H1 (cell line): ENCODE measurements at regions not wholly inside any gene's neighbourhood (a gene's known extent, or its start where the extent isn't known, plus 50 kb on each side); places are given as distances from the start of the nearest gene placed in this dataset.

Experiments used
- CTCF ChIA-PET: fragments of 300-600 bp; sonication (Branson Sonifier 250); formaldehyde crosslinking; loops from one replicate; lab custom pipeline; 2021; ENCODE audit not compliant: partially characterized antibody; lab: Charles Lee
- POLR2A ChIA-PET: fragments of 300-600 bp; sonication (Branson Sonifier 250); formaldehyde crosslinking; loops from one replicate; lab custom pipeline; 2021; ENCODE audit warnings: inconsistent platforms; ENCODE audit not compliant: partially characterized antibody; lab: Charles Lee
- DNase-seq, 2 experiments: peaks; one replicate each; pipeline versions ENCODE4 v3.0.0 to v3.0.0-alpha.2; 2010 to 2022; ENCODE audit warnings: low spot score in 2 of 2, low read depth in 1 of 2, mixed read lengths in 1 of 2
- FAIRE-seq: peaks from 2 replicates; lab custom pipeline; 2011; peaks lifted over from hg19 to GRCh38; lab: Jason Lieb, UNC
- H2AFZ ChIP-seq: 2 replicates; pipeline ENCODE4 v1.8.1; 2012; ENCODE audit warnings: low read length, inconsistent platforms
- H2AK5ac ChIP-seq: 2 replicates; pipeline ENCODE4 v1.6.1; 2013; ENCODE audit warnings: low read depth, low read length
- H2BK120ac ChIP-seq: replicated peaks from 2 replicates; pipeline ENCODE3; 2013; ENCODE audit warnings: low read depth, low read length, inconsistent platforms
- H2BK12ac ChIP-seq: 2 replicates; pipeline ENCODE4 v1.6.1; 2013; ENCODE audit warnings: low read depth, low read length
- H2BK15ac ChIP-seq: 2 replicates; pipeline ENCODE4 v1.6.1; 2013; ENCODE audit warnings: low read length
- H2BK20ac ChIP-seq: 2 replicates; pipeline ENCODE4 v1.6.1; 2013; ENCODE audit warnings: low read length
- H2BK5ac ChIP-seq: 2 replicates; pipeline ENCODE4 v1.6.1; 2013; ENCODE audit warnings: low read depth, low read length
- H3K14ac ChIP-seq: 2 replicates; pipeline ENCODE4 v1.6.1; 2013; ENCODE audit warnings: inconsistent platforms; ENCODE audit not compliant: insufficient read length
- H3K18ac ChIP-seq: 2 replicates; pipeline ENCODE4 v1.6.1; 2013; ENCODE audit warnings: low read length; ENCODE audit errors: extremely low read depth
- H3K23ac ChIP-seq: 2 replicates; pipeline ENCODE4 v1.6.1; 2013; ENCODE audit warnings: inconsistent platforms; ENCODE audit not compliant: insufficient read length
- H3K23me2 ChIP-seq: 2 replicates; pipeline ENCODE4 v1.6.1; 2013; ENCODE audit warnings: low read depth, low read length
- H3K27ac ChIP-seq: 2 replicates; pipeline ENCODE4 v1.6.1; 2011; ENCODE audit warnings: low read depth, low read length, inconsistent platforms
- H3K27me3 ChIP-seq, 4 experiments: replicated peaks in 1 of 4; 1 replicate in 1 of 4; 2 replicates in 3 of 4; pipeline versions ENCODE4 v1.6.1 to v1.8.1; 2011 to 2013; ENCODE audit warnings: low read length in 3 of 4, mild to moderate bottlenecking in 3 of 4, inconsistent platforms in 2 of 4, mixed read lengths in 2 of 4, moderate library complexity in 1 of 4; ENCODE audit not compliant: control insufficient read depth in 3 of 4, insufficient read depth in 3 of 4; ENCODE audit errors: extremely low read depth in 1 of 4
- H3K36me3 ChIP-seq, 4 experiments: 2 replicates each; pipeline versions ENCODE4 v1.6.1 to v1.8.1; 2011 to 2013; ENCODE audit warnings: mild to moderate bottlenecking in 4 of 4, low read length in 3 of 4, moderate library complexity in 2 of 4, control low read depth in 1 of 4, inconsistent platforms in 1 of 4; ENCODE audit not compliant: insufficient read depth in 4 of 4, control insufficient read depth in 2 of 4
- H3K4ac ChIP-seq: replicated peaks from 2 replicates; pipeline ENCODE3; 2013; ENCODE audit warnings: low read length, low read depth, mixed read lengths, inconsistent platforms; ENCODE audit not compliant: insufficient read length
- H3K4me1 ChIP-seq, 4 experiments: replicated peaks in 1 of 4; 1 replicate in 1 of 4; 2 replicates in 3 of 4; pipeline versions ENCODE4 v1.6.1 to v1.8.1; 2011 to 2013; ENCODE audit warnings: low read length in 3 of 4, inconsistent platforms in 2 of 4, mixed read lengths in 1 of 4; ENCODE audit not compliant: insufficient read depth in 4 of 4, control insufficient read depth in 3 of 4
- H3K4me2 ChIP-seq, 2 experiments: 2 replicates each; pipeline versions ENCODE4 v1.6.1 to v1.8.1; 2011 to 2013; ENCODE audit warnings: low read depth in 2 of 2, low read length in 2 of 2, control low read depth in 1 of 2, inconsistent platforms in 1 of 2, mild to moderate bottlenecking in 1 of 2; ENCODE audit not compliant: insufficient read depth in 1 of 2
- H3K4me3 ChIP-seq, 4 experiments: fragments of 200-600, 300-600 bp in 1 of 4; sonication (generic), shearing (Covaris generic), sonication (Bioruptor Twin) in 1 of 4; 2 replicates each; pipeline versions ENCODE4 v1.5.1 to v1.8.1; 2011 to 2016; ENCODE audit warnings: low read length in 4 of 4, low read depth in 3 of 4, control low read depth in 2 of 4, inconsistent platforms in 2 of 4, mild to moderate bottlenecking in 2 of 4, mixed read lengths in 1 of 4, moderate library complexity in 1 of 4; ENCODE audit not compliant: insufficient read depth in 2 of 4; ENCODE audit errors: extremely low read depth in 1 of 4
- H3K56ac ChIP-seq: replicated peaks from 2 replicates; pipeline ENCODE3; 2013; ENCODE audit warnings: low read depth, mild to moderate bottlenecking, mixed read lengths, low read length, inconsistent platforms; ENCODE audit not compliant: insufficient read length
- H3K79me1 ChIP-seq: 2 replicates; pipeline ENCODE4 v1.6.1; 2013; ENCODE audit warnings: low read depth, low read length, control low read depth
- H3K79me2 ChIP-seq, 2 experiments: 2 replicates each; pipeline versions ENCODE4 v1.6.1 to v1.8.1; 2012 to 2013; ENCODE audit warnings: low read length in 2 of 2, mild to moderate bottlenecking in 2 of 2, inconsistent platforms in 1 of 2; ENCODE audit not compliant: insufficient read depth in 2 of 2, control insufficient read depth in 1 of 2
- H3K9ac ChIP-seq, 4 experiments: replicated peaks in 1 of 4; 1 replicate in 1 of 4; 2 replicates in 3 of 4; pipeline versions ENCODE4 v1.6.1 to v1.8.1; 2011 to 2013; ENCODE audit warnings: low read depth in 3 of 4, low read length in 3 of 4, control low read depth in 2 of 4, mild to moderate bottlenecking in 2 of 4, moderate library complexity in 2 of 4, inconsistent platforms in 1 of 4; ENCODE audit errors: extremely low read depth in 1 of 4
- H3K9me3 ChIP-seq, 2 experiments: 2 replicates each; pipeline versions ENCODE4 v1.6.1 to v1.8.1; 2012 to 2013; ENCODE audit warnings: mild to moderate bottlenecking in 2 of 2, moderate library complexity in 2 of 2, control low read depth in 1 of 2, inconsistent platforms in 1 of 2, low read depth in 1 of 2, low read length in 1 of 2, mixed read lengths in 1 of 2; ENCODE audit not compliant: insufficient read depth in 2 of 2
- H4K20me1 ChIP-seq, 2 experiments: replicated peaks in 1 of 2; 2 replicates each; pipeline versions ENCODE3 to v1.8.1; 2011 to 2013; ENCODE audit warnings: inconsistent platforms in 2 of 2, low read length in 2 of 2, mild to moderate bottlenecking in 1 of 2; ENCODE audit not compliant: insufficient read depth in 2 of 2, control insufficient read depth in 1 of 2
- H4K5ac ChIP-seq: 2 replicates; pipeline ENCODE4 v1.6.1; 2013; ENCODE audit warnings: low read length, low read depth, mixed read lengths, inconsistent platforms; ENCODE audit not compliant: insufficient read length
- H4K8ac ChIP-seq: 2 replicates; pipeline ENCODE4 v1.8.0; 2013; ENCODE audit warnings: mild to moderate bottlenecking, moderate library complexity, low read length, inconsistent platforms; ENCODE audit not compliant: insufficient read depth; ENCODE audit errors: extremely low read depth
- H4K91ac ChIP-seq: replicated peaks from 2 replicates; pipeline ENCODE3; 2013; ENCODE audit warnings: low read length, mixed read lengths, inconsistent platforms; ENCODE audit not compliant: insufficient read length
- CTCF ChIP-seq, 3 experiments: IDR thresholded peaks; 1 replicate in 2 of 3; 2 replicates in 1 of 3; pipeline versions ENCODE4 v1.5.1 to v1.6.1; 2011; ENCODE audit warnings: low read length in 3 of 3, mild to moderate bottlenecking in 3 of 3, inconsistent platforms in 2 of 3, low read depth in 1 of 3, moderate library complexity in 1 of 3; ENCODE audit not compliant: insufficient read depth in 1 of 3; ENCODE audit errors: control extremely low read depth in 1 of 3
- KDM1A ChIP-seq: fragments of 200-600, 300-600 bp; sonication (generic); IDR thresholded peaks from 2 replicates; pipeline ENCODE4 v1.7.1; 2016; ENCODE audit warnings: mild to moderate bottlenecking, low read length, borderline replicate concordance
- RAD21 ChIP-seq, 2 experiments: IDR thresholded peaks in 1 of 2; conservative IDR thresholded peaks in 1 of 2; 2 replicates each; pipeline ENCODE4 v1.6.1; 2011; ENCODE audit warnings: low read depth in 2 of 2, low read length in 2 of 2, improper control_type of control experiment in 1 of 2, inconsistent platforms in 1 of 2, mild to moderate bottlenecking in 1 of 2, moderate library complexity in 1 of 2
- YY1 ChIP-seq: IDR thresholded peaks from 2 replicates; pipeline ENCODE4 v1.6.1; 2011; ENCODE audit warnings: low read depth, mild to moderate bottlenecking, low read length
- whole genome bisulfite sequencing, 2 experiments: shearing (Covaris generic) in 1 of 2; methylation state at CpG; one replicate each; pipeline versions ENCODE4 v1.1.6 to v1.1.7; 2013 to 2015; ENCODE audit warnings: low lambda C conversion rate in 2 of 2, mixed read lengths in 2 of 2, inconsistent platforms in 1 of 2, low coverage in 1 of 2, missing lambda C conversion rate in 1 of 2; ENCODE audit not compliant: insufficient replicate concordance in 2 of 2, insufficient coverage in 1 of 2, insufficient read length in 1 of 2; ENCODE audit errors: extremely low coverage in 1 of 2, missing lambda C conversion rate in 1 of 2; 5-methylcytosine and 5-hydroxymethylcytosine counted together

GRCh38 chr6:141077355-141078333 lies 1055.1 kb upstream of the GJE1 start:
- Histone ChIP-seq H4K8ac (peak overlapping the region; percentile 66; the same call in 1 of the 2 replicates), H3K4me3 (no peak overlapping the region), H3K79me1 (no peaks in the 10 kb centered on the region), H4K91ac (no peak overlapping the region), H2BK120ac (no peak overlapping the region), H3K27me3 (no peaks in the 10 kb centered on the region), H2BK20ac (peak overlapping the region; percentile 55; the same call in 1 of the 2 replicates), H3K23me2 (no peaks in the 10 kb centered on the region; the same call in 1 of the 2 replicates), H3K79me2 (no peaks in the 10 kb centered on the region), H3K4ac (peak overlapping the region; percentile 60), H4K5ac (no peak overlapping the region), H2BK12ac (no peak overlapping the region), H3K14ac (no peak overlapping the region), H3K27ac (no peak overlapping the region), H3K4me2 (no peak overlapping the region), H3K23ac (no peak overlapping the region)
- FAIRE-seq (peak; percentile 81), DNase-seq (peak; percentile 23 to 50)
- POLR2A ChIA-PET: no interaction called here
- peak; percentile 63 to 98 (median 72) for TF ChIP-seq CTCF (IDR thresholded peaks at IDR 0.05; ENCODE audit: control extremely low read depth in 1 of 3, insufficient read depth in 1 of 3, low read depth in 1 of 3, low read length in 3 of 3)
- no peak for TF ChIP-seq KDM1A
- TF ChIP-seq YY1: peak; percentile 62; the same call in 1 of the 2 replicates
- TF ChIP-seq RAD21 (IDR thresholded peaks at IDR 0.05 in 1 of 2, conservative IDR thresholded peaks at IDR 0.05 in 1 of 2; ENCODE audit: low read depth in 2 of 2, low read length in 2 of 2): peak; percentile 57 to 64
- TF ChIP-seq, all 59 proteins: peak for 3
- no peak overlapping the region for H2BK15ac ChIP-seq
- H3K56ac ChIP-seq: no peak overlapping the region
- H3K9me3 ChIP-seq: peaks cover 2 to 12% of the 10 kb centered on the region in 2 experiments; a peak in 3 of 4 replicates
- H3K36me3 ChIP-seq: no peaks in the 10 kb centered on the region
- CTCF ChIA-PET: interaction anchor here (0.6 to 2.5 kb wide), 19 partner anchors 8 to 486 kb away, joined by 3 to 11 read pairs (median 3); no protein-coding TSS in a partner anchor
- no peaks in the 10 kb centered on the region for H3K4me1 ChIP-seq
- 0 out of 2 replicates have a peak overlapping the region, but pooled peaks have one; percentile 38 for H2BK5ac ChIP-seq
- H3K9ac ChIP-seq: no peak overlapping the region
- peak overlapping the region; percentile 27; the same call in 1 of the 2 replicates for H3K18ac ChIP-seq
- WGBS, 2 experiments: 76% methylated on average over 8 of the region's 8 CpGs; no CpG with 5 or more reads in 1 of the 2 experiments
- H4K20me1 ChIP-seq: no peaks in the 10 kb centered on the region
- no peak overlapping the region for H2AK5ac ChIP-seq
- peak overlapping the region; percentile 76 for H2AFZ ChIP-seq
